ENCODE measurements at regions not wholly inside any gene's neighbourhood (a gene's known extent, or its start where the extent isn't known, plus 50 kb on each side); places are given as distances from the start of the nearest gene placed in this dataset.

DNA sequence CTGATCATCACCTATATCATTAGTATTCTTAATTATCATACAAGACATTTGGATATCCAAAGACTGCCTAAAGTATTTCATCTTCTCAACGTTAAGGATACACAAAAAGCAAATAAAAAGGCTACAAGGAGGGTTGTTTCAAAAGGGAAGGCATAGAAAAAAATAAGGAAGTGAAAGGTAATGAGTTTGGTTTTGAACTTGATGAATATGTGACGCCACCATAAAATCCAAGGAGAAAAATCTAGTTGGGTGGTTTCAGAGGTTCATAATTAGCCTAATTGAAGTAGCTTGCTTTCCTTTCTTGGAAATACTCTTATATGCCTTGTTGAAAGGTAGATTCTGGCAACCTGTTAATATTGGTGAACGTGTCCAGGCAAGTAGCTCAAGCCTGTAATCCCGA, 96.1 kb upstream of the SGCD start:
- H3K36me3 ChIP-seq (ENCODE audit: control insufficient read depth, insufficient read depth, low read length) = no peaks in the 10 kb centered on the region
- H3K27ac ChIP-seq (ENCODE audit: low read depth, low read length) = no peak overlapping the region
- no peaks in the 10 kb centered on the region for H3K4me1 ChIP-seq (ENCODE audit: control insufficient read depth, insufficient read depth, low read length)
- WGBS, 2 experiments (ENCODE audit: insufficient coverage in 1 of 2, insufficient read length in 1 of 2) = 96 to 100% methylated on average over 2 to 4 of the region's 4 CpGs
- no peak overlapping the region for H3K4me3 ChIP-seq (ENCODE audit: low read length)
- no peak for DNase-seq
- Mint-ChIP-seq H3K27ac (no peak overlapping the region), H3K36me3 (ENCODE audit: low read depth) (no peaks in the 10 kb centered on the region), H3K4me3 (no peak overlapping the region), H3K9me3 (no peaks in the 10 kb centered on the region), H3K4me1 (no peaks in the 10 kb centered on the region), H3K27me3 (ENCODE audit: insufficient read depth) (no peaks in the 10 kb centered on the region)
- H3K9me3 ChIP-seq (ENCODE audit: control insufficient read depth, low read length) = no peaks in the 10 kb centered on the region
- H3K9ac ChIP-seq (ENCODE audit: extremely low read depth, low read length, poor library complexity, severe bottlenecking) = no peak overlapping the region
- TF ChIP-seq, protein P1, sequence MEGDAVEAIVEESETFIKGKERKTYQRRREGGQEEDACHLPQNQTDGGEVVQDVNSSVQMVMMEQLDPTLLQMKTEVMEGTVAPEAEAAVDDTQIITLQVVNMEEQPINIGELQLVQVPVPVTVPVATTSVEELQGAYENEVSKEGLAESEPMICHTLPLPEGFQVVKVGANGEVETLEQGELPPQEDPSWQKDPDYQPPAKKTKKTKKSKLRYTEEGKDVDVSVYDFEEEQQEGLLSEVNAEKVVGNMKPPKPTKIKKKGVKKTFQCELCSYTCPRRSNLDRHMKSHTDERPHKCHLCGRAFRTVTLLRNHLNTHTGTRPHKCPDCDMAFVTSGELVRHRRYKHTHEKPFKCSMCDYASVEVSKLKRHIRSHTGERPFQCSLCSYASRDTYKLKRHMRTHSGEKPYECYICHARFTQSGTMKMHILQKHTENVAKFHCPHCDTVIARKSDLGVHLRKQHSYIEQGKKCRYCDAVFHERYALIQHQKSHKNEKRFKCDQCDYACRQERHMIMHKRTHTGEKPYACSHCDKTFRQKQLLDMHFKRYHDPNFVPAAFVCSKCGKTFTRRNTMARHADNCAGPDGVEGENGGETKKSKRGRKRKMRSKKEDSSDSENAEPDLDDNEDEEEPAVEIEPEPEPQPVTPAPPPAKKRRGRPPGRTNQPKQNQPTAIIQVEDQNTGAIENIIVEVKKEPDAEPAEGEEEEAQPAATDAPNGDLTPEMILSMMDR (conservative IDR thresholded peaks at IDR 0.05) = no peak
- H3K27me3 ChIP-seq (ENCODE audit: control insufficient read depth, insufficient read depth, low read length, poor library complexity, severe bottlenecking) = no peaks in the 10 kb centered on the region

GRCh38 chr5:156232251-156232869, 94.6 kb upstream of the SGCD start:
- H3K4me1 Mint-ChIP-seq = no peaks in the 10 kb centered on the region
- Histone ChIP-seq H3K4me1 (ENCODE audit: control insufficient read depth, insufficient read depth, low read length) (no peaks in the 10 kb centered on the region), H3K27me3 (ENCODE audit: control insufficient read depth, insufficient read depth, low read length, poor library complexity, severe bottlenecking) (no peaks in the 10 kb centered on the region), H3K9ac (ENCODE audit: extremely low read depth, low read length, poor library complexity, severe bottlenecking) (no peak overlapping the region), H3K36me3 (ENCODE audit: control insufficient read depth, insufficient read depth, low read length) (no peaks in the 10 kb centered on the region), H3K9me3 (ENCODE audit: control insufficient read depth, low read length) (no peaks in the 10 kb centered on the region), H3K4me3 (ENCODE audit: low read length) (no peak overlapping the region), H3K27ac (ENCODE audit: low read depth, low read length) (no peak overlapping the region)
- H3K27me3 Mint-ChIP-seq (ENCODE audit: insufficient read depth) = no peaks in the 10 kb centered on the region
- no peak overlapping the region for H3K4me3 Mint-ChIP-seq
- H3K9me3 Mint-ChIP-seq = no peaks in the 10 kb centered on the region
- DNase-seq = no peak
- no peak overlapping the region for H3K27ac Mint-ChIP-seq
- TF ChIP-seq, protein P1 (conservative IDR thresholded peaks at IDR 0.05) = no peak
- WGBS, 2 experiments (ENCODE audit: insufficient coverage in 1 of 2, insufficient read length in 1 of 2) = 90 to 100% methylated on average over 2 to 3 of the region's 3 CpGs
- no peaks in the 10 kb centered on the region for H3K36me3 Mint-ChIP-seq (ENCODE audit: low read depth)

DNA sequence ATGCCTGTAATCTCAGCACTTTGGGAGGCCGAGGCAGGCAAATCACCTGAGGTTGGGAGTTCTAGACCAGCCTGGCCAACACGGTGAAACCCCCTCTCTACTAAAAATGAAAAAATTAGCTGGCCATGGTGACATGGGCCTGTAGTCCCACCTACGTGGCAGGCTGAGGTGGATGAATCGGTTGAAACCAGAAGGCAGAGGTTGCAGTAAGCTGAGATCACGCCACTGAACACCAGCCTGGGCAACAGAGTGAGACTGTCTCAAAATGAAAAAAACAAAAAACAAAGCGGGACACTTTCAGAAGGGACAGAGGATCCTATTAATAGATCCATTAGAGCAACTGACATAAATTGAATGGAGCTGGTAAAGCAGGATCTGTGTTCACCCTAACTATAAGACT, 89.6 kb upstream of the SGCD start:
- Histone ChIP-seq H3K27me3 (ENCODE audit: control insufficient read depth, insufficient read depth, low read length, poor library complexity, severe bottlenecking) (no peaks in the 10 kb centered on the region), H3K27ac (ENCODE audit: low read depth, low read length) (no peak overlapping the region), H3K9me3 (ENCODE audit: control insufficient read depth, low read length) (no peaks in the 10 kb centered on the region), H3K4me3 (ENCODE audit: low read length) (no peak overlapping the region), H3K4me1 (ENCODE audit: control insufficient read depth, insufficient read depth, low read length) (no peaks in the 10 kb centered on the region), H3K9ac (ENCODE audit: extremely low read depth, low read length, poor library complexity, severe bottlenecking) (no peak overlapping the region), H3K36me3 (ENCODE audit: control insufficient read depth, insufficient read depth, low read length) (no peaks in the 10 kb centered on the region)
- H3K4me3 Mint-ChIP-seq = no peak overlapping the region
- WGBS, 2 experiments (ENCODE audit: insufficient coverage in 1 of 2, insufficient read length in 1 of 2) = 88 to 98% methylated on average over 6 of the region's 6 CpGs
- no peak for DNase-seq
- no peak overlapping the region for H3K27ac Mint-ChIP-seq
- no peaks in the 10 kb centered on the region for H3K9me3 Mint-ChIP-seq
- no peaks in the 10 kb centered on the region for H3K27me3 Mint-ChIP-seq (ENCODE audit: insufficient read depth)
- TF ChIP-seq, protein P1 (conservative IDR thresholded peaks at IDR 0.05) = no peak
- no peaks in the 10 kb centered on the region for H3K36me3 Mint-ChIP-seq (ENCODE audit: low read depth)
- H3K4me1 Mint-ChIP-seq = no peaks in the 10 kb centered on the region
